Stomach (tissue), 4 donors: ENCODE measurements at regions not wholly inside any gene's neighbourhood (a gene's known extent, or its start where the extent isn't known, plus 50 kb on each side); places are given as distances from the start of the nearest gene placed in this dataset.

Source experiments
- CTCF ChIP-seq, 7 experiments: fragments of 450-650 bp in 4 of 7; fragments of 200-600 bp in 3 of 7; sonication (generic) in 3 of 7; IDR thresholded peaks; one replicate each; pipeline ENCODE4 v1.5.1; 2016 to 2019; ENCODE audit warnings: antibody characterized with exemption in 7 of 7, control low read depth in 2 of 7, mild to moderate bottlenecking in 1 of 7
- POLR2A ChIP-seq, 4 donors: fragments of 450-650 bp; IDR thresholded peaks; one replicate each; pipeline ENCODE4 v1.6.1; 2016; ENCODE audit warnings: antibody characterized with exemption in 4 of 4, control low read depth in 2 of 4, mild to moderate bottlenecking in 1 of 4, moderate library complexity in 1 of 4
- POLR2AphosphoS5 ChIP-seq, 3 donors: sonication (generic); formaldehyde crosslinking; IDR thresholded peaks; one replicate each; pipeline ENCODE4 v1.6.1; 2016; ENCODE audit warnings: antibody characterized with exemption in 3 of 3

- no peak for TF ChIP-seq POLR2A (IDR thresholded peaks at IDR 0.05)
- TF ChIP-seq CTCF (IDR thresholded peaks at IDR 0.05): no peak
- TF ChIP-seq POLR2AphosphoS5 (IDR thresholded peaks at IDR 0.05): no peak
Measured at GRCh38 chr18:41216341-41217003, 738.6 kb upstream of the PIK3C3 start.
